Neural progenitor cell (in vitro differentiated cells): ENCODE measurements at regions not wholly inside any gene's neighbourhood (a gene's known extent, or its start where the extent isn't known, plus 50 kb on each side); places are given as distances from the start of the nearest gene placed in this dataset.

Experiments
- DNase-seq: peaks from one replicate; pipeline ENCODE4 v3.0.0-alpha.2; 2016; ENCODE audit warnings: low spot score
- H2AFZ ChIP-seq: fragments of 200-600 bp; sonication (generic); replicated peaks from 2 replicates; pipeline ENCODE4 v1.6.1; 2016; ENCODE audit warnings: antibody characterized with exemption
- H3F3A ChIP-seq: fragments of 200-600 bp; sonication (generic); 2 replicates; pipeline ENCODE4 v1.6.1; 2016; ENCODE audit warnings: antibody characterized with exemption, low read depth
- H3K27ac ChIP-seq: fragments of 200-600 bp; sonication (generic); 2 replicates; pipeline ENCODE4 v1.5.1; 2016; ENCODE audit warnings: mild to moderate bottlenecking
- H3K27me3 ChIP-seq: fragments of 200-600 bp; sonication (generic); 2 replicates; pipeline ENCODE4 v1.6.1; 2016; ENCODE audit warnings: mild to moderate bottlenecking, moderate library complexity
- H3K36me3 ChIP-seq: fragments of 200-600 bp; sonication (generic); 2 replicates; pipeline ENCODE4 v1.5.1; 2016
- H3K4me1 ChIP-seq: fragments of 200-600 bp; sonication (generic); 2 replicates; pipeline ENCODE4 v1.6.1; 2016; ENCODE audit warnings: mixed run types
- H3K4me2 ChIP-seq: fragments of 200-600 bp; sonication (generic); 2 replicates; pipeline ENCODE4 v1.6.1; 2016
- H3K4me3 ChIP-seq: fragments of 200-600 bp; sonication (generic); 2 replicates; pipeline ENCODE4 v1.5.1; 2016
- H3K79me2 ChIP-seq: fragments of 200-600 bp; sonication (generic); 2 replicates; pipeline ENCODE4 v1.6.1; 2016; ENCODE audit warnings: low read depth
- H3K9ac ChIP-seq: fragments of 200-600 bp; sonication (generic); 2 replicates; pipeline ENCODE4 v1.6.1; 2016
- H3K9me3 ChIP-seq: fragments of 200-600 bp; sonication (generic); 2 replicates; pipeline ENCODE4 v1.5.1; 2016; ENCODE audit warnings: low read depth
- H4K20me1 ChIP-seq: fragments of 200-600 bp; sonication (generic); 2 replicates; pipeline ENCODE4 v1.6.1; 2016; ENCODE audit warnings: low read depth
- H3K27ac Mint-ChIP-seq: 3 replicates; pipeline ENCODE4 v1.8.0; 2021; ENCODE audit warnings: mixed read lengths
- H3K27me3 Mint-ChIP-seq: 2 replicates; pipeline ENCODE4 v1.8.0; 2022; ENCODE audit warnings: low read depth, mild to moderate bottlenecking, inconsistent platforms, moderate library complexity, mixed read lengths; ENCODE audit not compliant: insufficient read depth
- H3K36me3 Mint-ChIP-seq: 3 replicates; pipeline ENCODE4 v1.8.0; 2021; ENCODE audit warnings: mixed read lengths
- H3K4me1 Mint-ChIP-seq: 3 replicates; pipeline ENCODE4 v1.8.0; 2021; ENCODE audit warnings: mixed read lengths
- H3K4me3 Mint-ChIP-seq: 3 replicates; pipeline ENCODE4 v1.8.0; 2021; ENCODE audit warnings: mild to moderate bottlenecking, moderate library complexity, mixed read lengths
- H3K9me3 Mint-ChIP-seq: 3 replicates; pipeline ENCODE4 v1.8.0; 2020; ENCODE audit warnings: mixed read lengths
- CTCF ChIP-seq: fragments of 200-600 bp; sonication (generic); IDR thresholded peaks from 2 replicates; pipeline ENCODE4 v1.5.1; 2017; ENCODE audit warnings: antibody characterized with exemption, mild to moderate bottlenecking
- EZH2 ChIP-seq: fragments of 200-600 bp; sonication (generic); IDR thresholded peaks from 2 replicates; pipeline ENCODE4 v1.6.1; 2017; ENCODE audit warnings: antibody characterized with exemption, mild to moderate bottlenecking, moderate library complexity
- EZH2phosphoT487 ChIP-seq: fragments of 200-600 bp; sonication (generic); IDR thresholded peaks from 2 replicates; pipeline ENCODE4 v1.6.1; 2017; ENCODE audit warnings: antibody characterized with exemption

DNA sequence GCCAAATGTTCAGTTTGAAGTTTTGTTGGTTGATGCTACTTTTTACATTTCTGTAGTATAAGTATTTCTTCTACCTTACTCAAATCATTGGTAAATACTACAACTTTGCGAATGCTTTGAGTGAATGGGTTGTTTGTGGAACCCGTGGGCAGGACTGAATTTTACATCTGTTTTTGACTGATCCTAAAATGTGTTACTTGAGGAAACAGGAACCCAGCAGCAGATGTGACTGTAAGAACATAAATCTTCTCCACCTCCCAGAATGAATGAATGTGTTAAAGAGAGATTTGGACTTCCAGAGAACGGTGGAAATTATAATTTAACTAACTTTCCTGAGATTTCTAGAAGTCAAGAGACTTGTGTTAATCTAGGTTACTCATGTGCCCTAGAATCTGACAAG lies 728.5 kb upstream of the MARCKS start:
- no peaks in the 10 kb centered on the region for H3K4me1 ChIP-seq
- no peak overlapping the region for H3K4me2 ChIP-seq
- no peaks in the 10 kb centered on the region for H3K27me3 ChIP-seq
- no peak for DNase-seq
- H4K20me1 ChIP-seq = no peaks in the 10 kb centered on the region
- H3K4me3 ChIP-seq = no peak overlapping the region
- no peak overlapping the region for H3K9ac ChIP-seq
- H3K4me1 Mint-ChIP-seq = peaks cover 2% of the 10 kb centered on the region
- no peak for TF ChIP-seq CTCF
- no peak for TF ChIP-seq EZH2phosphoT487
- no peak for TF ChIP-seq EZH2
- no peak overlapping the region for H3K4me3 Mint-ChIP-seq
- H3F3A ChIP-seq = no peaks in the 10 kb centered on the region
- peaks cover 2% of the 10 kb centered on the region for H3K9me3 Mint-ChIP-seq
- no peaks in the 10 kb centered on the region for H3K36me3 ChIP-seq
- H3K79me2 ChIP-seq = no peaks in the 10 kb centered on the region
- H3K27me3 Mint-ChIP-seq = no peaks in the 10 kb centered on the region
- no peaks in the 10 kb centered on the region for H3K9me3 ChIP-seq
- H3K27ac ChIP-seq = no peak overlapping the region
- H2AFZ ChIP-seq = no peak overlapping the region
- H3K36me3 Mint-ChIP-seq = peaks cover 2% of the 10 kb centered on the region
- H3K27ac Mint-ChIP-seq = no peak overlapping the region

GRCh38 chr6:113129991-113130390 lies 727.2 kb upstream of the MARCKS start:
- Histone ChIP-seq H3K4me3 (no peak overlapping the region), H2AFZ (no peak overlapping the region), H3K36me3 (no peaks in the 10 kb centered on the region), H3F3A (no peaks in the 10 kb centered on the region), H3K9me3 (no peaks in the 10 kb centered on the region), H3K4me1 (no peaks in the 10 kb centered on the region), H3K27me3 (no peaks in the 10 kb centered on the region), H3K79me2 (no peaks in the 10 kb centered on the region), H4K20me1 (no peaks in the 10 kb centered on the region), H3K9ac (no peak overlapping the region), H3K4me2 (no peak overlapping the region), H3K27ac (no peak overlapping the region)
- Mint-ChIP-seq H3K9me3 (peaks cover 2% of the 10 kb centered on the region), H3K27me3 (no peaks in the 10 kb centered on the region), H3K4me3 (no peak overlapping the region), H3K36me3 (peaks cover 2% of the 10 kb centered on the region), H3K4me1 (peaks cover 2% of the 10 kb centered on the region), H3K27ac (no peak overlapping the region)
- no peak for TF ChIP-seq EZH2phosphoT487
- TF ChIP-seq EZH2 = no peak
- TF ChIP-seq CTCF = no peak
- DNase-seq = no peak

DNA sequence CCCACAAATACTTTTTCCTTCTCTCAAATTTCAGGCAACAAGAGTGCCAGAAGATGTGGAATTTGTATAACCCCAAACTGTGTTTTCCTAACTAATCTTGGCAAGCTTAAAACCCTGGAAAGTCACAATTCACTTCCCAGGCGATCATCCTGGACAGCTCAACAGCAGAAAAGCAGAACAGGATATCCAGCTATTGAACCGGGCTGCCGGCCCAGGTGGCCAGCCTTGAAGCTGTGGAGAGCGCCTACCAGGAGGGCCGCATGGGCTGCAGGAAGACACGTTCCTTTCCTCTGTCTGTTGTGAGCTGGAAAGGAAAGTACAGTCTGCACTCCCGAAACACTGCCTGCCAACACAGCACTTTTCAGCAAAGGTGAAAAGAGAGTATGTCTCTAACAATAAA lies 719.7 kb upstream of the MARCKS start:
- no peaks in the 10 kb centered on the region for H3K4me1 ChIP-seq
- no peaks in the 10 kb centered on the region for H3K36me3 Mint-ChIP-seq
- H3K4me2 ChIP-seq = no peak overlapping the region
- H3K79me2 ChIP-seq = no peaks in the 10 kb centered on the region
- DNase-seq = peak; percentile 10
- H3K27ac Mint-ChIP-seq = no peak overlapping the region
- peak overlapping the region; percentile 54 for H2AFZ ChIP-seq
- no peak overlapping the region for H3K4me3 ChIP-seq
- H3K4me1 Mint-ChIP-seq = no peaks in the 10 kb centered on the region
- TF ChIP-seq EZH2 (no peak), CTCF (no peak), EZH2phosphoT487 (no peak)
- H3K9me3 Mint-ChIP-seq = no peaks in the 10 kb centered on the region
- no peaks in the 10 kb centered on the region for H4K20me1 ChIP-seq
- H3K27me3 Mint-ChIP-seq = no peaks in the 10 kb centered on the region
- no peak overlapping the region for H3K27ac ChIP-seq
- no peaks in the 10 kb centered on the region for H3K9me3 ChIP-seq
- no peaks in the 10 kb centered on the region for H3K27me3 ChIP-seq
- no peaks in the 10 kb centered on the region for H3F3A ChIP-seq
- H3K9ac ChIP-seq = no peak overlapping the region
- H3K36me3 ChIP-seq = no peaks in the 10 kb centered on the region
- no peak overlapping the region for H3K4me3 Mint-ChIP-seq

GRCh38 chr6:113140721-113141120 lies 716.4 kb upstream of the MARCKS start:
- Mint-ChIP-seq H3K27me3 (no peaks in the 10 kb centered on the region), H3K27ac (no peak overlapping the region), H3K4me1 (no peaks in the 10 kb centered on the region), H3K4me3 (no peak overlapping the region), H3K9me3 (no peaks in the 10 kb centered on the region), H3K36me3 (no peaks in the 10 kb centered on the region)
- no peaks in the 10 kb centered on the region for H3K9me3 ChIP-seq
- H3K4me3 ChIP-seq = no peak overlapping the region
- H2AFZ ChIP-seq = no peak overlapping the region
- no peaks in the 10 kb centered on the region for H3K27me3 ChIP-seq
- no peak overlapping the region for H3K27ac ChIP-seq
- no peaks in the 10 kb centered on the region for H3K79me2 ChIP-seq
- no peaks in the 10 kb centered on the region for H4K20me1 ChIP-seq
- no peaks in the 10 kb centered on the region for H3K36me3 ChIP-seq
- H3K4me2 ChIP-seq = no peak overlapping the region
- no peak for DNase-seq
- H3K9ac ChIP-seq = no peak overlapping the region
- H3F3A ChIP-seq = no peaks in the 10 kb centered on the region
- TF ChIP-seq EZH2 (no peak), EZH2phosphoT487 (no peak), CTCF (no peak)
- H3K4me1 ChIP-seq = no peaks in the 10 kb centered on the region
